Endothelial cell of umbilical vein (primary cell): ENCODE measurements at regions not wholly inside any gene's neighbourhood (a gene's known extent, or its start where the extent isn't known, plus 50 kb on each side); places are given as distances from the start of the nearest gene placed in this dataset.

Source experiments
- BruUV-seq: library from RNA; stranded (reverse); fragments of 400-500 nt; replicated peaks from 2 replicates; lab custom pipeline; 2021; lab: Mats Ljungman, UMichigan
- CTCF ChIA-PET: fragments of 300-600, 350-600 bp; sonication (Branson Sonifier 250); formaldehyde crosslinking; loops from one replicate; lab custom pipeline; 2021; ENCODE audit warnings: antibody characterized with exemption, inconsistent platforms; lab: Charles Lee
- POLR2A ChIA-PET: fragments of 300-600, 350-600 bp; sonication (Branson Sonifier 250); formaldehyde crosslinking; loops from one replicate; lab custom pipeline; 2021; ENCODE audit warnings: antibody characterized with exemption, inconsistent platforms; lab: Charles Lee
- DNase-seq: peaks from one replicate; pipeline ENCODE4 v3.0.0-alpha.2; 2011; ENCODE audit warnings: low read depth, low spot score
- FAIRE-seq: peaks from 2 replicates; lab custom pipeline; 2011; peaks lifted over from hg19 to GRCh38; lab: Jason Lieb, UNC
- H2AFZ ChIP-seq: 2 replicates; pipeline ENCODE4 v1.6.0; 2012; ENCODE audit warnings: low read depth, low read length, control low read depth, inconsistent platforms
- H3K27ac ChIP-seq: 2 replicates; pipeline ENCODE4 v1.5.1; 2011; ENCODE audit warnings: low read depth, mild to moderate bottlenecking, control low read depth, low read length, moderate library complexity; ENCODE audit not compliant: insufficient read depth
- H3K27me3 ChIP-seq, 2 experiments: 2 replicates each; pipeline versions ENCODE4 v1.6.0 to v1.6.1; 2011; ENCODE audit warnings: low read length in 2 of 2, mixed read lengths in 1 of 2; ENCODE audit not compliant: control insufficient read depth in 2 of 2, insufficient read depth in 2 of 2
- H3K36me3 ChIP-seq, 2 experiments: 2 replicates in 1 of 2; 3 replicates in 1 of 2; pipeline ENCODE4 v1.5.1; 2011; ENCODE audit warnings: low read length in 2 of 2, mild to moderate bottlenecking in 1 of 2, moderate library complexity in 1 of 2; ENCODE audit not compliant: control insufficient read depth in 2 of 2, insufficient read depth in 2 of 2; ENCODE audit errors: extremely low read depth in 1 of 2
- H3K4me1 ChIP-seq: 3 replicates; pipeline ENCODE4 v1.5.1; 2011; ENCODE audit warnings: mild to moderate bottlenecking, low read length; ENCODE audit not compliant: control insufficient read depth, insufficient read depth; ENCODE audit errors: extremely low read depth
- H3K4me2 ChIP-seq: 2 replicates; pipeline ENCODE4 v1.6.1; 2011; ENCODE audit warnings: low read length, control low read depth, mixed read lengths; ENCODE audit not compliant: insufficient read depth
- H3K4me3 ChIP-seq, 3 experiments: fragments of 200-600 bp in 1 of 3; sonication (generic), shearing (Covaris generic) in 1 of 3; replicated peaks in 1 of 3; 2 replicates each; pipeline ENCODE4 v1.5.1; 2011 to 2016; ENCODE audit warnings: control low read depth in 3 of 3, low read length in 3 of 3, mild to moderate bottlenecking in 2 of 3, inconsistent platforms in 1 of 3, low read depth in 1 of 3, moderate library complexity in 1 of 3; ENCODE audit not compliant: insufficient read depth in 1 of 3
- H3K79me2 ChIP-seq: 2 replicates; pipeline ENCODE4 v1.6.0; 2012; ENCODE audit warnings: low read length, inconsistent platforms; ENCODE audit not compliant: control insufficient read depth, insufficient read depth
- H3K9ac ChIP-seq: replicated peaks from 2 replicates; pipeline ENCODE3; 2011; ENCODE audit warnings: low read length, control low read depth; ENCODE audit not compliant: insufficient read depth; ENCODE audit errors: extremely low read depth
- H3K9me1 ChIP-seq: replicated peaks from 3 replicates; pipeline ENCODE4 v1.6.0; 2011; ENCODE audit warnings: mild to moderate bottlenecking, low read length; ENCODE audit not compliant: control insufficient read depth, insufficient read depth; ENCODE audit errors: extremely low read depth
- H3K9me3 ChIP-seq: replicated peaks from 2 replicates; pipeline ENCODE4 v1.5.1; 2012; ENCODE audit warnings: low read length, inconsistent platforms; ENCODE audit not compliant: control insufficient read depth, insufficient read depth
- H4K20me1 ChIP-seq: replicated peaks from 2 replicates; pipeline ENCODE3; 2011; ENCODE audit warnings: mild to moderate bottlenecking, low read length; ENCODE audit not compliant: control insufficient read depth, insufficient read depth; ENCODE audit errors: extremely low read depth
- CTCF ChIP-seq, 2 donors: IDR thresholded peaks; 1 replicate in 1 of 2; 2 replicates in 1 of 2; pipeline ENCODE4 v1.5.1; 2011; ENCODE audit warnings: low read length in 2 of 2, mild to moderate bottlenecking in 2 of 2, moderate library complexity in 2 of 2, control low read depth in 1 of 2, inconsistent platforms in 1 of 2, low read depth in 1 of 2; ENCODE audit not compliant: insufficient read depth in 1 of 2; ENCODE audit errors: extremely low read depth in 1 of 2
- EZH2 ChIP-seq: IDR thresholded peaks from 2 replicates; pipeline ENCODE4 v1.6.1; 2012; ENCODE audit warnings: borderline replicate concordance, low read depth, mild to moderate bottlenecking, moderate library complexity, low read length, inconsistent platforms; ENCODE audit not compliant: severe bottlenecking
- FOS ChIP-seq: IDR thresholded peaks from 2 replicates; pipeline ENCODE4 v1.6.1; 2011; ENCODE audit warnings: mild to moderate bottlenecking, low read length, moderate library complexity, borderline replicate concordance; ENCODE audit not compliant: insufficient read depth
- GATA2 ChIP-seq: IDR thresholded peaks from 2 replicates; pipeline ENCODE4 v1.7.0; 2011; ENCODE audit warnings: low read depth, mild to moderate bottlenecking, moderate library complexity, mixed read lengths, low read length; ENCODE audit not compliant: insufficient read length, insufficient read depth
- JUN ChIP-seq: IDR thresholded peaks from 2 replicates; pipeline ENCODE4 v1.6.1; 2011; ENCODE audit warnings: borderline replicate concordance, low read depth; ENCODE audit not compliant: insufficient read length, insufficient read depth
- MAX ChIP-seq: IDR thresholded peaks from 2 replicates; pipeline ENCODE4 v1.6.1; 2011; ENCODE audit not compliant: insufficient read depth, insufficient read length
- MYC ChIP-seq: IDR thresholded peaks from one replicate; pipeline ENCODE4 v1.6.1; 2011; ENCODE audit warnings: mild to moderate bottlenecking, low read depth, low read length
- POLR2A ChIP-seq: IDR thresholded peaks from 2 replicates; pipeline ENCODE4 v1.6.1; 2012; ENCODE audit warnings: low read depth, mild to moderate bottlenecking, control low read depth, low read length
- POLR2AphosphoS5 ChIP-seq: IDR thresholded peaks from 2 replicates; pipeline ENCODE4 v1.6.1; 2012; ENCODE audit warnings: low read depth, mild to moderate bottlenecking, control low read depth, low read length, moderate library complexity; ENCODE audit not compliant: insufficient read depth
- dilution Hi-C: fragments of 300-500 bp; cut with MboI; formaldehyde crosslinking; loops from one replicate; pipeline ENCODE4 v1.15.0; 2019; ENCODE audit warnings: low sequenced_read_pairs; ENCODE audit not compliant: extremely low pct_ligation_motif_present
- intact Hi-C: fragments of 100-400 bp; cut with micrococcal nuclease; formaldehyde crosslinking; loops from one replicate; pipeline ENCODE4 v1.10.0; 2022

GRCh38 chr12:118537481-118537917, 161.1 kb downstream of the SUDS3 start:
- no peak overlapping the region for H3K4me3 ChIP-seq
- no peaks in the 10 kb centered on the region for H3K4me1 ChIP-seq
- ChIA-PET CTCF (no interaction called here), POLR2A (no interaction called here)
- no peaks in the 10 kb centered on the region for H3K79me2 ChIP-seq
- no peak overlapping the region for H3K27ac ChIP-seq
- no peak overlapping the region for H2AFZ ChIP-seq
- FAIRE-seq (no peak), DNase-seq (no peak)
- BruUV-seq = no TSS peak
- no peaks in the 10 kb centered on the region for H4K20me1 ChIP-seq
- TF ChIP-seq CTCF (IDR thresholded peaks at IDR 0.05; ENCODE audit: extremely low read depth in 1 of 2, insufficient read depth in 1 of 2, low read depth in 1 of 2, low read length in 2 of 2) (no peak), JUN (no peak), POLR2AphosphoS5 (no peak), EZH2 (no peak), MAX (no peak), MYC (no peak), GATA2 (no peak), FOS (no peak), POLR2A (no peak)
- H3K9me1 ChIP-seq = no peaks in the 10 kb centered on the region
- H3K4me2 ChIP-seq = no peak overlapping the region
- no peak overlapping the region for H3K9ac ChIP-seq
- no peaks in the 10 kb centered on the region for H3K27me3 ChIP-seq
- dilution Hi-C loops (no loop called here), intact Hi-C loops (no loop called here)
- H3K9me3 ChIP-seq = no peaks in the 10 kb centered on the region
- H3K36me3 ChIP-seq = no peaks in the 10 kb centered on the region
